Large intestine (tissue), 3 donors: ENCODE measurements at regions not wholly inside any gene's neighbourhood (a gene's known extent, or its start where the extent isn't known, plus 50 kb on each side); places are given as distances from the start of the nearest gene placed in this dataset.

Source experiments
- DNase-seq, 2 donors: peaks; one replicate each; pipeline versions ENCODE4 v3.0.0 to v3.0.0-alpha.2; 2013
- H3K27ac ChIP-seq: one replicate; pipeline ENCODE4 v1.5.1; 2013; ENCODE audit warnings: low read length
- H3K27me3 ChIP-seq: 2 replicates; pipeline ENCODE4 v1.6.1; 2013; ENCODE audit warnings: low read length; ENCODE audit not compliant: control insufficient read depth, insufficient read depth
- H3K36me3 ChIP-seq: 2 replicates; pipeline ENCODE4 v1.6.1; 2013; ENCODE audit warnings: low read length; ENCODE audit not compliant: control insufficient read depth, insufficient read depth
- H3K4me1 ChIP-seq: one replicate; pipeline ENCODE4 v1.6.1; 2013; ENCODE audit warnings: low read length; ENCODE audit not compliant: control insufficient read depth, insufficient read depth
- H3K4me3 ChIP-seq: one replicate; pipeline ENCODE4 v1.5.1; 2013; ENCODE audit warnings: low read length
- H3K9me3 ChIP-seq: one replicate; pipeline ENCODE4 v1.6.1; 2013; ENCODE audit warnings: mild to moderate bottlenecking, low read depth, low read length, moderate library complexity; ENCODE audit not compliant: control insufficient read depth
- WGBS: methylation state at CpG from one replicate; pipeline ENCODE4 v1.1.5; 2013; ENCODE audit warnings: low lambda C conversion rate; ENCODE audit not compliant: insufficient coverage; 5-methylcytosine and 5-hydroxymethylcytosine counted together

GRCh38 chr5:35284364-35284763 lies 54.1 kb upstream of the PRLR start:
- H3K4me3 ChIP-seq = no peak overlapping the region
- no peaks in the 10 kb centered on the region for H3K36me3 ChIP-seq
- H3K27ac ChIP-seq = no peak overlapping the region
- H3K4me1 ChIP-seq = no peaks in the 10 kb centered on the region
- H3K27me3 ChIP-seq = no peaks in the 10 kb centered on the region
- no peaks in the 10 kb centered on the region for H3K9me3 ChIP-seq
- DNase-seq = no peak

DNA sequence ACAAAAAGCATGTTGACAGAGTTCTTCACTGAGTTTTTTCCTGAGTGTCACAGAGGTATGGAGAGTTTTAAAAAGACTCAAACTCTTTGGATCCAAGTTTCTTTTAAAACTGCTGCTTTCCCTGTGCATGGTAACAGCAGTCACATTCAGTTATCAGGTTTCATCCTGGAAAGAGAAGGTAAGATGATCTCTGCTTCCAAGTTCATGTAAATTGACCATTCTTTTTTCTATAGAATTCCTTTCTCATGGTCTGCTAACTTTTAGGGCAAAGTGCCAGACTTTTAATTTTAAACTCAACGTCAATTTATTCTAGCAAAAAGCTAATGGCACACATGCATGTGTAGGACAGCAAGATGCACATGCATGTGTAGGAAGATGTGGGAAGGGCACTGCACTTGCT lies 52.5 kb upstream of the PRLR start:
- no CpG with 5 or more reads among the region's 1 CpG for WGBS
- Histone ChIP-seq H3K4me3 (no peak overlapping the region), H3K9me3 (no peaks in the 10 kb centered on the region), H3K4me1 (no peaks in the 10 kb centered on the region), H3K36me3 (no peaks in the 10 kb centered on the region), H3K27ac (no peak overlapping the region), H3K27me3 (no peaks in the 10 kb centered on the region)
- no peak for DNase-seq

DNA sequence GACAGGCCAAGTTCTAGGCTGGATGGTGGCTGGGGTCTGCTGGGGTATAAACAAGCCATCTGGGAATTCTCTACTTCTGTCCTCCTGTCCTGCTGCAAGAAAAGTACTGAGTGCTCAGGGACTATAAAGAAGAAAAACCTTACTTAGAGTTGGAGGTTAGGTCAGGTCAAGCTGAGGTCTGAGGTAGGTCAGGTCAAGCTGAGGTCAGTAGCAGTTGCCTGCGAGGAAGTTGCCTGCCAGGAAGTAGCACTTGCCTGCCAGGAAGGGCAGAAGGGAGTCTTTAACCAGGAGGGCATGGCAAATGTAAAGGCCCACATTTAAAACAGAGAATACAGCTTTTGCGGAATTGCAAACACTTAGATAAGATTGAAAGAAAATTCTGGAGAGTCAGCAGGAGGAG lies 51.3 kb upstream of the PRLR start:
- Histone ChIP-seq H3K36me3 (no peaks in the 10 kb centered on the region), H3K27me3 (no peaks in the 10 kb centered on the region), H3K4me1 (no peaks in the 10 kb centered on the region), H3K4me3 (no peak overlapping the region), H3K9me3 (no peaks in the 10 kb centered on the region), H3K27ac (no peak overlapping the region)
- no peak for DNase-seq
- whole genome bisulfite sequencing = 100% methylated on average over 1 of the region's 2 CpGs
